ENCODE measurements at regions not wholly inside any gene's neighbourhood (a gene's known extent, or its start where the extent isn't known, plus 50 kb on each side); places are given as distances from the start of the nearest gene placed in this dataset.

- TF ChIP-seq CTCF (IDR thresholded peaks at IDR 0.05) (no peak), POLR2A (IDR thresholded peaks at IDR 0.05) (no peak)
Observed at GRCh38 chr7:51471981-51472296, 155.3 kb upstream of the COBL start.
